ENCODE measurements at regions not wholly inside any gene's neighbourhood (a gene's known extent, or its start where the extent isn't known, plus 50 kb on each side); places are given as distances from the start of the nearest gene placed in this dataset.

- TF ChIP-seq EZH2 (IDR thresholded peaks at IDR 0.05) = no peak
- no peak for TF ChIP-seq SP1 (IDR thresholded peaks at IDR 0.05; ENCODE audit: low read depth)
Observed at GRCh38 chr11:28517621-28518020, 409.4 kb downstream of the METTL15 start.
